ENCODE measurements at regions not wholly inside any gene's neighbourhood (a gene's known extent, or its start where the extent isn't known, plus 50 kb on each side); places are given as distances from the start of the nearest gene placed in this dataset.
A peak's percentile ranks its signal among the peaks of the same experiment; 100 is the strongest.
"Not testable (repeated sequence)": the region's sequence is repeated elsewhere in the genome, so short reads cannot be mapped to it uniquely, and the experiment has no call there.

DNA sequence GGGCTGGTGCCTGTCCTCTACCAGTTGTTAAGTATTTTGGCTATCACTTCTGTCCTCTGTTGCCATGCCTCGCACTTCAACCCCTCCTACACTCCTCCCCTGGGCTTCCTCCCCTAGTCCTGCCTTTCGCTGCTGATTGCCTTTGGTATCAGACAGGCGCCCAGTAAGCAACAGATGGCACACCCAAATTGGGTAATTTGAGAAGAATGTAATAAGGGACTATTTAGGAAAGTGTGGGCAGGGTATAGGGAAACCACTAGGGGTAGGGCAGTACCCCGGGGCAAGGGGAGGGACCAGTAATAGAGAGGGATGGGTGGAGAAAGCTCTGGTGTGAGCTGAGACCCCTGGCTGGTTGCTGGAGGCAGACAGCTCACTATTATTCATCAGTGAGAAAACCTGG, 172.7 kb upstream of the USP9X start:
- TF ChIP-seq, protein P1, sequence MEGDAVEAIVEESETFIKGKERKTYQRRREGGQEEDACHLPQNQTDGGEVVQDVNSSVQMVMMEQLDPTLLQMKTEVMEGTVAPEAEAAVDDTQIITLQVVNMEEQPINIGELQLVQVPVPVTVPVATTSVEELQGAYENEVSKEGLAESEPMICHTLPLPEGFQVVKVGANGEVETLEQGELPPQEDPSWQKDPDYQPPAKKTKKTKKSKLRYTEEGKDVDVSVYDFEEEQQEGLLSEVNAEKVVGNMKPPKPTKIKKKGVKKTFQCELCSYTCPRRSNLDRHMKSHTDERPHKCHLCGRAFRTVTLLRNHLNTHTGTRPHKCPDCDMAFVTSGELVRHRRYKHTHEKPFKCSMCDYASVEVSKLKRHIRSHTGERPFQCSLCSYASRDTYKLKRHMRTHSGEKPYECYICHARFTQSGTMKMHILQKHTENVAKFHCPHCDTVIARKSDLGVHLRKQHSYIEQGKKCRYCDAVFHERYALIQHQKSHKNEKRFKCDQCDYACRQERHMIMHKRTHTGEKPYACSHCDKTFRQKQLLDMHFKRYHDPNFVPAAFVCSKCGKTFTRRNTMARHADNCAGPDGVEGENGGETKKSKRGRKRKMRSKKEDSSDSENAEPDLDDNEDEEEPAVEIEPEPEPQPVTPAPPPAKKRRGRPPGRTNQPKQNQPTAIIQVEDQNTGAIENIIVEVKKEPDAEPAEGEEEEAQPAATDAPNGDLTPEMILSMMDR (IDR thresholded peaks at IDR 0.05; ENCODE audit: extremely low read depth, missing control alignments): no peak
- no peak for DNase-seq (ENCODE audit: low spot score)

DNA sequence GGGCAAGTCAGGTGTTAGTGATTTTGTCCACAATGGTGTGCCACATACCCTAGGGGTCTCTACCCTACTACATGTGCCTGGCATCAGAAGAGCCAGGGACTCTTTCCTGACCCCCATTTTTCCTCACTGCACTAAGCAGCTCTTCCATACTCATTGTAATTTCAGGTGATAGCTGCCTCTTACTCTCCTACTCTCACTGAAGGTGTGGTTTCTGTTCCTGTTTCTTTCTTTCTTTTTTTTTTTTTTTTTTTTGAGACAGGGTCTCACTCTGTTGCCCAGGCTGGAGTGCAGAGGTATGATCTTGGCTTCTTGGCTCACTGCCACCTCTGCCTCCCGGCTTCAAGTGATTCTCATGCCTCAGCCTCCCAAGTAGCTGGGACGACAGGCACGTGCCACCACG, 164.9 kb upstream of the USP9X start:
- TF ChIP-seq, protein P1 (IDR thresholded peaks at IDR 0.05; ENCODE audit: extremely low read depth, missing control alignments): no peak
- no peak for DNase-seq (ENCODE audit: low spot score)

DNA sequence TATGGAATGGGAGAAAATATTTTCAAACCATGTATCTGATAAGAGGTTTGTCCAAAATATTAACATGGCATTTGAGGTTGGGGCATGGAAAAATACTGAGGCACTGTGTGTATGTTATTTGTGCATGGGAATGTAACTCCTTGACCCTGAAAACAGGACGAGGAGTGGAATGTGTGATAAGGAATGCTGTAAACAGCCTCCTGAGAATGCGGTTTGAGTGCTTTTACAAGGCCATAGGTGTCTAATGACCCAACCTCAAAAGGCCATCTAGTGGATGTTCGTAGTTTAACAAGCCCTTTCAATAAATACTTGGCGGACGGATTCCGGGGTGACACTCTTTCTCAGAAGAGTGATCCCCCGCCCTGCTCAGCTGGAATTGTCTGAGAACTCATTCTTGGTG, 162.9 kb upstream of the USP9X start:
- no peak for DNase-seq (ENCODE audit: low spot score)
- TF ChIP-seq, protein P1 (IDR thresholded peaks at IDR 0.05; ENCODE audit: extremely low read depth, missing control alignments): no peak

DNA sequence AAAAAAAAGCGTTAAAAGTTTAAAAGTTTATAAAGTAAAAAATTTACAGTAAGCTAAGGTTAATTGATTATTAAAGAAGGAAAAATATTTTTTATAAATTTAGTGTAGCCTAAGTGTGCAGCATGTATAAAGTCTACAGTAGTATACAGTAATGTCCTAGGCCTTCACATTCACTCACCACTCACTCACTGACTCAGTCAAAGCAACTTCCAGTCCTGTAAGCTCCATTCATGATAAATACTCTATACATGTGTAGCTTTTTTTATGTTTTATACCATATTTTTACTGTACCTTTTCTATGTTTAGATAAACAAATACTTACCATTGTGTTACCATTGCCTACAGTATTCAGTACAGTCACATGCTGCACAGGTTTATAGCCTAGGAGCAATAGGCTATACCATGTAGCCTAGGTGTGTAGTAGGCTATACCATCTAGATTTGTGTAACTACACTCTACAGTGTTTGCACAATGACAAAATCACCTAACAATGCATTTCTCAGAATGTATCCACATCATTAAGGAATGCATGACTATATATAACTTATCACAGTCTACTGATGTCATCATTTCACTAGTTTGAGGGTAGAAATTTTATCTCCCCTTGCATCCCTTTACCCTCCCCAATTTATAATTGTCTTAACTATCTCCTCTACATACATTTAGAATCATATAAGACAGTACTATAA, 158.4 kb upstream of the USP9X start:
- not testable (repeated sequence) for DNase-seq (ENCODE audit: low spot score)

DNA sequence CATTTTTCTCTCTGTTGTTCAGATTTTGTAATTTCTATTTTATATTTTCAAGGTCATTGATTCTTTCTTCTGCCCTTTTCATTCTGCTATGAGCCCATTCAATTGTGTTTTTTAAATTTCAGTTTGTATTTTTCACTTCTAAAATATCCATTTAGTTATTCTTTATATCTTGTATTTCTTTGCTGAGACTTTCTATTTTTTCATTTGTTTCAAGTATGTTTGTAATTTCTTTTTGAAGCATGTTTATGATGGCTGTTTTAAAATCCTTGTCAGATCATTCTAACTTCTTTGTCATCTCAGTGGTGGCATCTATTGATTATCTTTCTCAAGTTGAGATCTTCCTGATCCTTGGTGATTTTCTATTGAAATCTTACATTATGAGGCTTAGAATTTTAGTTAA, 157.2 kb upstream of the USP9X start:
- no peak for DNase-seq (ENCODE audit: low spot score)
- TF ChIP-seq, protein P1 (IDR thresholded peaks at IDR 0.05; ENCODE audit: extremely low read depth, missing control alignments): no peak

DNA sequence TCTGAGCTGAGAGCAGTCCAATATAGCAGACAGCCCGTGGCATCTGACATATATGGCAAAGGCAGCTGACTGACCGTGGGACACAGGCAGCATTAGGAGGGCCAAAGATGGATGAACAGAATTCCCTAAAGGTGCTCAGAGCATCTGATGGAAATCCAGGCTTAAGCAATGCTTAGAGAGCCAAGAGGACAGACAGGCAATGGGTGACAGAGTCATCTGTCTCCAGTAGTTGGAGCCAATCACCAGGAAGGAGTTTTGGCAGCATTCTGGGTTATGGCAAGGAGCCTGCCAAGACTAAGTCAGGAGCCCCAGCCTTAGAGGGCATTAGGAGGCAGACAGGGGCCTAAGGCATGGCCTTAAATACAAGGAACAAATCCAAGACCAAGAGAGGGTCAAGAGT, 153.3 kb upstream of the USP9X start:
- TF ChIP-seq, protein P1 (IDR thresholded peaks at IDR 0.05; ENCODE audit: extremely low read depth, missing control alignments): no peak
- DNase-seq (ENCODE audit: low spot score): no peak

DNA sequence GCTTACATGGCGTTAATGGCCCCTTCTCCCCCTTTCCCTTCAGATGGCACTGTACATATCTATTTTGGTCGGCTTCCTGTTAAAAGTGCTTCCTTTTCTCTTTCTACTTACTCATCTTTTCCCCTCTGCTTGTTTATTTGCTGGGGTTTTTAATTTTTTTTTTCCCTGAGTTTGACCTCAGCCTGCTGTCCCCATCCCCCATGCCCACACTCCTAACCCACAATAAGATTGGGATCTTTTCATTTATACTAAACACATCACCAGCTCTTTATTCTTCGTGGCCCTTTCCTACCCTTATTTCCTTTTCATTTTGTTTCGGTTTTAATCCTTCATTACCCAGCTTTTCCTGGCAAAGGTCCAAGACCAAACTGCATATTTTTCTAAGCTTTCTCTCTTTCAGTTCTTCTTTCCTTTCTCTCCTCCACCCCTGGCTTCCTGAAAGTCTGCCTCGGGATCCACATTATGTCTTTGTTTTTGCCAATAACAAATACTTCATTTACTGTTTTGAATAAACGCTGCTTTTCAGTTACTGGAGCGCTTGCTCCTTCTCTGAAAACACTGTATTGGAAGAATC, 152.0 kb upstream of the USP9X start:
- DNase-seq (ENCODE audit: low spot score): peak; percentile 12
- TF ChIP-seq, protein P1 (IDR thresholded peaks at IDR 0.05; ENCODE audit: extremely low read depth, missing control alignments): no peak

Data from GM20000 (cell line).